ENCODE measurements at regions not wholly inside any gene's neighbourhood (a gene's known extent, or its start where the extent isn't known, plus 50 kb on each side); places are given as distances from the start of the nearest gene placed in this dataset.
"Not testable (repeated sequence)": the region's sequence is repeated elsewhere in the genome, so short reads cannot be mapped to it uniquely, and the experiment has no call there.

- no peak for DNase-seq
These were observed 658.7 kb downstream of the JRKL start for GRCh38 chr11:97048481-97048880.

- no peak for DNase-seq
These were observed 670.4 kb downstream of the JRKL start for GRCh38 chr11:97060184-97060583.

GRCh38 chr11:97069160-97069559 lies 679.3 kb downstream of the JRKL start:
- DNase-seq = no peak

- no peak for DNase-seq
These were observed 682.6 kb downstream of the JRKL start for GRCh38 chr11:97072420-97072819.

GRCh38 chr11:97076666-97077065 lies 686.9 kb downstream of the JRKL start:
- DNase-seq = not testable (repeated sequence)

GRCh38 chr11:97078443-97078842 lies 688.6 kb downstream of the JRKL start:
- DNase-seq = no peak

GRCh38 chr11:97079244-97079643 lies 689.4 kb downstream of the JRKL start:
- DNase-seq = no peak

- DNase-seq = no peak
These were observed 697.6 kb downstream of the JRKL start for GRCh38 chr11:97087419-97087818.

GRCh38 chr11:97092823-97093222 lies 703.0 kb downstream of the JRKL start:
- no peak for DNase-seq

GRCh38 chr11:97102180-97102579 lies 712.4 kb downstream of the JRKL start:
- DNase-seq = not testable (repeated sequence)

GRCh38 chr11:97107604-97108003 lies 717.8 kb downstream of the JRKL start:
- no peak for DNase-seq

GRCh38 chr11:97109078-97109477 lies 719.3 kb downstream of the JRKL start:
- no peak for DNase-seq

GRCh38 chr11:97110376-97110775 lies 720.6 kb downstream of the JRKL start:
- DNase-seq = no peak

- no peak for DNase-seq
These were observed 721.7 kb downstream of the JRKL start for GRCh38 chr11:97111559-97111958.

- DNase-seq = no peak
These were observed 728.9 kb downstream of the JRKL start for GRCh38 chr11:97118614-97119200.

- no peak for DNase-seq
These were observed 733.4 kb downstream of the JRKL start for GRCh38 chr11:97123237-97123636.

- DNase-seq = no peak
These were observed 746.3 kb downstream of the JRKL start for GRCh38 chr11:97136067-97136466.

- DNase-seq = no peak
These were observed 751.2 kb downstream of the JRKL start for GRCh38 chr11:97140885-97141494.

- DNase-seq = no peak
These were observed 753.6 kb downstream of the JRKL start for GRCh38 chr11:97143463-97143862.

GRCh38 chr11:97149741-97150140 lies 759.9 kb downstream of the JRKL start:
- DNase-seq = no peak

- no peak for DNase-seq
These were observed 767.5 kb downstream of the JRKL start for GRCh38 chr11:97157221-97157740.

GRCh38 chr11:97158243-97158642 lies 768.4 kb downstream of the JRKL start:
- no peak for DNase-seq

GRCh38 chr11:97163631-97164191 lies 773.9 kb downstream of the JRKL start:
- no peak for DNase-seq
